ENCODE measurements at regions not wholly inside any gene's neighbourhood (a gene's known extent, or its start where the extent isn't known, plus 50 kb on each side); places are given as distances from the start of the nearest gene placed in this dataset.

DNA sequence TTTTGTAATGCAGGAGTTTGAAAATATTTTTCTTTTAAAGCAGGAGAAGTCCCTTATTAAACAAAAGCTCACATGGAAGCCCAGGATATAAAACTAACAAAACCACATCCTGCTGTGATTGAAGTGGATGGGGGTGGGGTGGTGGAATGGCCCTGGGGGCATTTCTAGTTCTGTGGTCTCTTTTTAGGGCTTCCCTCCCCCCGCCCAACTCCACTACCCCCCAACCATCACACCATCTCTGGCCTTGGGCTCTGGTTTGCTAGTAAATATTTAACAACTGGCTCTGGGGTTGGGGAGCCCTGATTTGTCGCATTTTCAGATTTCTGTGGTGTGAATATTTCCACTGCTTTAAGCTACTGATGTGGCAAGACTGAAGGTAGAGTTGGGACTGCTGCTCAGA, 279.6 kb upstream of the PLET1 start:
- no peaks in the 10 kb centered on the region for H4K20me1 ChIP-seq (ENCODE audit: insufficient read depth)
- no peak overlapping the region for H3K9ac ChIP-seq (ENCODE audit: low read length)
- H3K9me3 ChIP-seq (ENCODE audit: control insufficient read depth in 1 of 2, insufficient read depth in 1 of 2, low read depth in 1 of 2, low read length in 2 of 2), result no peaks in the 10 kb centered on the region
- no peak overlapping the region for H3K27ac ChIP-seq (ENCODE audit: low read depth, low read length)
- intact Hi-C loops (cut with micrococcal nuclease), result no loop called here
- H3K4me3 ChIP-seq (replicated peaks in 1 of 2; ENCODE audit: low read depth in 1 of 2, low read length in 2 of 2), result no peak overlapping the region
- BruUV-seq (replicated peaks), result no TSS peak
- H2AFZ ChIP-seq (ENCODE audit: low read depth, low read length, poor library complexity, severe bottlenecking), result no peak overlapping the region
- TF ChIP-seq YY1 (IDR thresholded peaks at IDR 0.05; ENCODE audit: extremely low read depth, insufficient replicate concordance, low read depth, low read length), result no peak
- TF ChIP-seq, protein P1, sequence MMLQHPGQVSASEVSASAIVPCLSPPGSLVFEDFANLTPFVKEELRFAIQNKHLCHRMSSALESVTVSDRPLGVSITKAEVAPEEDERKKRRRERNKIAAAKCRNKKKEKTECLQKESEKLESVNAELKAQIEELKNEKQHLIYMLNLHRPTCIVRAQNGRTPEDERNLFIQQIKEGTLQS (IDR thresholded peaks at IDR 0.05), result no peak
- TF ChIP-seq EZH2 (IDR thresholded peaks at IDR 0.05), result no peak
- no peak for TF ChIP-seq CEBPB (IDR thresholded peaks at IDR 0.05; ENCODE audit: low read depth)
- TF ChIP-seq CTCF (IDR thresholded peaks at IDR 0.05 in 2 of 3, conservative IDR thresholded peaks at IDR 0.05 in 1 of 3; ENCODE audit: borderline replicate concordance in 1 of 3, insufficient read depth in 1 of 3, low read depth in 2 of 3, low read length in 2 of 3), result no peak
- no peak for TF ChIP-seq SRF (IDR thresholded peaks at IDR 0.05; ENCODE audit: low read depth)
- H3K79me2 ChIP-seq (ENCODE audit: insufficient read depth, low read length), result no peaks in the 10 kb centered on the region
- ATAC-seq, result no peak
- no peaks in the 10 kb centered on the region for H3K36me3 ChIP-seq (ENCODE audit: control insufficient read depth in 1 of 2, insufficient read depth in 2 of 2, low read length in 2 of 2)
- POLR2A ChIA-PET, result no interaction called here
- RAD21 ChIA-PET (ENCODE audit: low non-redundant PET in 1 of 2, low total read pairs in 2 of 2, uncharacterized antibody in 2 of 2, unreplicated experiment in 2 of 2), result no interaction called here
- H3K27me3 ChIP-seq (ENCODE audit: insufficient read depth, low read length), result peaks cover 56% of the 10 kb centered on the region
- H3K4me2 ChIP-seq (ENCODE audit: low read length), result no peak overlapping the region
- no peaks in the 10 kb centered on the region for H3K9me2 ChIP-seq (ENCODE audit: insufficient read depth)
- CTCF ChIA-PET, result no interaction called here
- DNase-seq (ENCODE audit: low read depth, low spot score), result no peak
- no peaks in the 10 kb centered on the region for H3K4me1 ChIP-seq (ENCODE audit: control insufficient read depth in 1 of 2, insufficient read depth in 2 of 2, low read length in 2 of 2)

Measured in HCT116 (cell line).